Skeletal muscle tissue (tissue), 3 donors: ENCODE measurements at regions not wholly inside any gene's neighbourhood (a gene's known extent, or its start where the extent isn't known, plus 50 kb on each side); places are given as distances from the start of the nearest gene placed in this dataset.
"Not testable (repeated sequence)": the region's sequence is repeated elsewhere in the genome, so short reads cannot be mapped to it uniquely, and the experiment has no call there.

Experiments
- H3K27ac ChIP-seq: one replicate; pipeline ENCODE4 v1.7.0; 2013; ENCODE audit warnings: mild to moderate bottlenecking, low read depth, low read length, inconsistent platforms
- H3K27me3 ChIP-seq, 3 donors: one replicate each; pipeline ENCODE4 v1.7.0; 2013; ENCODE audit warnings: low read length in 3 of 3; ENCODE audit not compliant: control insufficient read depth in 3 of 3, insufficient read depth in 3 of 3
- H3K36me3 ChIP-seq, 3 donors: one replicate each; pipeline ENCODE4 v1.7.0; 2013; ENCODE audit warnings: low read length in 3 of 3; ENCODE audit not compliant: control insufficient read depth in 3 of 3, insufficient read depth in 3 of 3
- H3K4me1 ChIP-seq, 3 donors: one replicate each; pipeline ENCODE4 v1.7.0; 2013; ENCODE audit warnings: low read length in 3 of 3, mild to moderate bottlenecking in 3 of 3; ENCODE audit not compliant: control insufficient read depth in 3 of 3, insufficient read depth in 3 of 3
- H3K4me3 ChIP-seq, 3 donors: one replicate each; pipeline ENCODE4 v1.7.0; 2013; ENCODE audit warnings: low read length in 3 of 3
- H3K9ac ChIP-seq, 3 donors: one replicate each; pipeline ENCODE4 v1.7.0; 2013; ENCODE audit warnings: low read length in 3 of 3, mild to moderate bottlenecking in 3 of 3, moderate library complexity in 2 of 3, low read depth in 1 of 3
- H3K9me3 ChIP-seq, 3 donors: one replicate each; pipeline ENCODE4 v1.7.0; 2013; ENCODE audit warnings: low read length in 3 of 3; ENCODE audit not compliant: control insufficient read depth in 3 of 3
- donor health status: Osteomylitis.

DNA sequence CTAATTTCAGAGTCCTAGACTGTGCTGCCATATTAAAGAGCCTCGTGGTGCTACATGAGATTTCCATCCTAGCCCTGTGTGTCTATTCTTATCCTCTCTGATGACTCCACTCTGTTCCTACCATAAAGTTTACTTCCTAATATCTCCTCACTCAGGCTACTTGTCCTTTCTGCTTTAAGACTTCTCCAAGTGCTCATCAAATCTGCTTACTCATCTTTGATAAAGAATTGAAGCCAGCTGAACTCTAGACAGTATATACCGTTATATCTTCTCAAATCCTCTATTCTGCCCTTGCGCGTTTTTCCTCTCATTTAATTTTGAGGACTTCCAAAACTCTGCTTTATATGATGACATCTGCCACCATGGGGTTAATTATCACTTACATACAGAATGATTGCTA lies 539.5 kb downstream of the HAPSTR1 start:
- Histone ChIP-seq H3K9ac (no peak overlapping the region), H3K9me3 (no peaks in the 10 kb centered on the region), H3K4me3 (no peak overlapping the region), H3K36me3 (no peaks in the 10 kb centered on the region), H3K27ac (no peak overlapping the region), H3K4me1 (no peaks in the 10 kb centered on the region), H3K27me3 (no peaks in the 10 kb centered on the region)

- H3K4me3 ChIP-seq, result no peak overlapping the region
- H3K27ac ChIP-seq, result no peak overlapping the region
- H3K27me3 ChIP-seq, result no peaks in the 10 kb centered on the region
- H3K9ac ChIP-seq, result no peak overlapping the region
- H3K9me3 ChIP-seq, result no peaks in the 10 kb centered on the region
- no peaks in the 10 kb centered on the region for H3K36me3 ChIP-seq
- H3K4me1 ChIP-seq, result no peaks in the 10 kb centered on the region
Observed at GRCh38 chr16:9633844-9634243, 542.4 kb downstream of the HAPSTR1 start.

DNA sequence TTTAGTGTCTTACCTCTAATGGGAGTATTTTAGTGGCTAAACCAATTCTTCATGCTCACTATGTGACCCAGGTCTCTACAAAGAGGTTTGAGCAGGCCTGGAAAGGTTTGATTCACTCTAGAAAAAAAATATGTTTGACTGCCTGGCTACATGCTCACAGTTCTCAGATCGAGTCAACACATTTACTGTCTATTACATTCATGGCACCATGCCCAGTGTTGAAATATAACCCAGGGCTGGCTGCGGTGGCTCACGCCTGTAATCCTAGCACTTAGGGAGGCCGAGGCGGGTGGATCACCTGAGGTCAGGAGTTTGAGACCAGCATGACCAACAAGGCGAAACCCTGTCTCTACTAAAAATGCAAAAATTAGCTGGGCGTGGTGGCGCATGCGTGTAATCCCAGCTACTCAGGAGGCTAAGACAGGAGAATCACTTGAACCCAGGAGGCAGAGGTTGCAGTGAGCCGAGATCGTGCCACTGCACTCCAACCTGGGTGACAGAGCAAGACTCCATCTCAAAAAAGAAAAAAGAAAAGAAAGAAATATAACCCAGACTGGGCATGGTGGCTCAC lies 543.8 kb downstream of the HAPSTR1 start:
- H3K4me1 ChIP-seq, H3K27ac ChIP-seq, H3K9ac ChIP-seq, H3K4me3 ChIP-seq, H3K36me3 ChIP-seq, H3K27me3 ChIP-seq, H3K9me3 ChIP-seq: not testable (repeated sequence)

- no peaks in the 10 kb centered on the region for H3K36me3 ChIP-seq
- H3K4me1 ChIP-seq, result no peaks in the 10 kb centered on the region
- no peaks in the 10 kb centered on the region for H3K9me3 ChIP-seq
- no peak overlapping the region for H3K27ac ChIP-seq
- H3K9ac ChIP-seq, result no peak overlapping the region
- H3K4me3 ChIP-seq, result no peak overlapping the region
- peaks cover 0 to 9% (median 0%) of the 10 kb centered on the region in 3 donors for H3K27me3 ChIP-seq
Observed at GRCh38 chr16:9644258-9644657, 538.0 kb downstream of the GRIN2A start.

DNA sequence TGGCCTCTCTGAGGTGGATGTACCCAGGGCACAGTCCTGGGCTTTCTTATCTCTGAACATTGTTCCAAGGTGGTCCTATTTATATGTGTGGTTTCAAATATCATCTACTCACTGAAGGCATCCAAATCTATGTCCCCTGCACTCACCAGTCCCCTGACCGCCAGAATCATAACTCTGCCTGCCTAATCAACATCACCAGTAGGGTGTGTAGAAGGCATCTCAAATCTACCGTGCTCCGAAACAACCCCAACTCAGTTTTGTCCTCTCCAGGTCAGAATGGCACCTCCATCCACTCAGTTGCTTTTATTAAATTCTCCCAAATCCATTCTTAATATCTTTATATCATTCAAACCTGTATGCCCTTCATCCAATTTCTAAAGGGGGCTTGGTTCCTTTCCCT lies 536.3 kb downstream of the GRIN2A start:
- Histone ChIP-seq H3K4me1 (no peaks in the 10 kb centered on the region), H3K36me3 (no peaks in the 10 kb centered on the region), H3K9ac (no peak overlapping the region), H3K9me3 (no peaks in the 10 kb centered on the region), H3K27me3 (peaks cover 0 to 9% (median 0%) of the 10 kb centered on the region in 3 donors), H3K27ac (no peak overlapping the region), H3K4me3 (no peak overlapping the region)

DNA sequence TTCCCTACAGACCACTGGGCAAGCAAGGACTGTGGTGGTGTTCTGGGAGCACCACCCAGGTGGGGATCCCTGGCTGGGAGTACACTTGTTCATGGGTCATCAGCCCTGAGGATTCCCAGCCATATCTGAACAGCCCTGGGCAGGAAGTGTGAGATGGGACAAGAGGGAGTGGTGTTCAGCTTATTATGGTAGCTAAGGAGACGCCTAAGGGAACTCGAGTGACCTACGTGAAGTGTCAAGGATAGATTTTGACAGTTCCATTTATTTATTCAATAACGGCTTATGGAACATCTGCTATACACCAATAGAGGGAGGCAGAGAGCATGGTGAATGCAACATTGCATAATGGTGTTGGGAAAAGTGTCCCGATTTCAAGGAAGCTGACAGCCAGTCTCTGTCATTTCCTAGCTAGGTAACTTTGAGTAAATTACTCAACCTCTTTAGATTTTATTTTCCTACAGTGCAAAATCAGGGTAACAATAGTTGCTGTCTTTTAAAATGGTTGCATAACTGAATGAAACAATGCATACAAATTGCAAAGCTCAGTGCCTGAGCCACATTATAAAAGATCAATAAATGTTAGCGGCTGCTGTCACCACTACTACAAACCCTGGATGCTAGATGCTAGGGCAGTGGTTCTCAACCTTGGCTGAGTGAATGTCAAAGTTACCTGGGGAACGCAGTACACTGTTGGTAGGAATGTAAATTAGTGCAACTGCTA lies 534.1 kb downstream of the GRIN2A start:
- Histone ChIP-seq H3K27me3 (peaks cover 0 to 11% (median 0%) of the 10 kb centered on the region in 3 donors), H3K9me3 (no peaks in the 10 kb centered on the region), H3K9ac (no peak overlapping the region), H3K36me3 (no peaks in the 10 kb centered on the region), H3K4me1 (no peaks in the 10 kb centered on the region), H3K27ac (no peak overlapping the region), H3K4me3 (no peak overlapping the region)

- H3K4me1 ChIP-seq, result no peaks in the 10 kb centered on the region
- H3K4me3 ChIP-seq, result no peak overlapping the region
- H3K36me3 ChIP-seq, result no peaks in the 10 kb centered on the region
- H3K27me3 ChIP-seq, result peaks cover 0 to 12% (median 0%) of the 10 kb centered on the region in 3 donors
- no peaks in the 10 kb centered on the region for H3K9me3 ChIP-seq
- H3K27ac ChIP-seq, result no peak overlapping the region
- H3K9ac ChIP-seq, result no peak overlapping the region
Observed at GRCh38 chr16:9650284-9650683, 531.9 kb downstream of the GRIN2A start.

DNA sequence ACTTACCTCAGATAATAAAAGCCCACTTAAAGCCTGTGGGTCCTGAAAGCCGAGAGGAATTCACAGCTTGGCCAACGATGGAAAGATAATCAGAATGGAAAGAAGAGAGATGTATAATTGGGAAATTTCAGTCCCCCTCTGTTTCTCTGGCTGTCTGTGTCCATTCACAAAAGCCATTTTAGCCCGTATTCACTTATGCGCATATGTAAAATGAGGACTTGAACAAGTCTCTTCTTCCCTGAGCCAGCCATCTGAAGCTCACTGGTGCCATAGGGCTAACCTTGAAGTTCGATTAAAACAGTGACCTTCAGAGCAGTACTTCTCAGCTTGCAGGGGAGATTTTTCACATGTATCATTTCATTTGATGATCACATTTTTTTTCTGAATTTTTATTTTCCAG lies 527.2 kb downstream of the GRIN2A start:
- H3K27ac ChIP-seq, result no peak overlapping the region
- no peak overlapping the region for H3K4me3 ChIP-seq
- H3K4me1 ChIP-seq, result no peaks in the 10 kb centered on the region
- H3K27me3 ChIP-seq, result peaks cover 0 to 8% (median 7%) of the 10 kb centered on the region in 3 donors
- no peaks in the 10 kb centered on the region for H3K9me3 ChIP-seq
- H3K36me3 ChIP-seq, result no peaks in the 10 kb centered on the region
- no peak overlapping the region for H3K9ac ChIP-seq

GRCh38 chr16:9657641-9658040 lies 524.6 kb downstream of the GRIN2A start:
- no peaks in the 10 kb centered on the region for H3K4me1 ChIP-seq
- no peak overlapping the region for H3K27ac ChIP-seq
- H3K36me3 ChIP-seq, result no peaks in the 10 kb centered on the region
- no peak overlapping the region for H3K9ac ChIP-seq
- H3K9me3 ChIP-seq, result no peaks in the 10 kb centered on the region
- H3K27me3 ChIP-seq, result peaks cover 0 to 13% (median 7%) of the 10 kb centered on the region in 3 donors
- H3K4me3 ChIP-seq, result no peak overlapping the region

DNA sequence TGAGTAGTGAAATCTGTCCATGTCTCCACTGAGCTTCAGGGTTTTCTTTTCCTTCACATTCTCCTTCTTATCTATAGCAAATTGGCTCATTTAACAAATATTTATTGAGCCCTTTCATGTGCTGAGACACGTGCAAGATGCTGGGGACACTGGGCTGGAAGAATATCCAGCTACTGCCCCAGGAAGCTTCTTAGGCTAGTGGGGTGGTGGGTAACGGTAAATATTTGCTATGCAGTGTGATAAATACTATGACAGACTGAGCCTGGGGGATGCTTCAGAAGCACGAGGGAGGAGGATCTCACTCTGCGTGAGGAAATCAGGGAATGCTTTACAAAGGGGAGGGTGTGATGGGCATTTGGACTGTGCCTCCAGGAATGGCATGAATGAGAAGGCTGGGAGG lies 524.1 kb downstream of the GRIN2A start:
- H3K9me3 ChIP-seq, result no peaks in the 10 kb centered on the region
- H3K9ac ChIP-seq, result no peak overlapping the region
- no peaks in the 10 kb centered on the region for H3K4me1 ChIP-seq
- H3K27ac ChIP-seq, result no peak overlapping the region
- H3K4me3 ChIP-seq, result no peak overlapping the region
- H3K27me3 ChIP-seq, result peaks cover 0 to 13% (median 7%) of the 10 kb centered on the region in 3 donors
- no peaks in the 10 kb centered on the region for H3K36me3 ChIP-seq
